ENCODE measurements at regions not wholly inside any gene's neighbourhood (a gene's known extent, or its start where the extent isn't known, plus 50 kb on each side); places are given as distances from the start of the nearest gene placed in this dataset.
"Not testable (repeated sequence)": the region's sequence is repeated elsewhere in the genome, so short reads cannot be mapped to it uniquely, and the experiment has no call there.

- no peak for DNase-seq (ENCODE audit: low read depth in 3 of 3, low spot score in 2 of 3)
These were observed 824.3 kb upstream of the ATXN8OS start for GRCh38 chr13:69283301-69283700.

- DNase-seq (ENCODE audit: low read depth in 3 of 3, low spot score in 2 of 3) = no peak
These were observed 827.2 kb upstream of the ATXN8OS start for GRCh38 chr13:69280399-69280798.

GRCh38 chr13:69279213-69279612, 828.4 kb upstream of the ATXN8OS start:
- DNase-seq (ENCODE audit: low read depth in 3 of 3, low spot score in 2 of 3) = no peak

DNA sequence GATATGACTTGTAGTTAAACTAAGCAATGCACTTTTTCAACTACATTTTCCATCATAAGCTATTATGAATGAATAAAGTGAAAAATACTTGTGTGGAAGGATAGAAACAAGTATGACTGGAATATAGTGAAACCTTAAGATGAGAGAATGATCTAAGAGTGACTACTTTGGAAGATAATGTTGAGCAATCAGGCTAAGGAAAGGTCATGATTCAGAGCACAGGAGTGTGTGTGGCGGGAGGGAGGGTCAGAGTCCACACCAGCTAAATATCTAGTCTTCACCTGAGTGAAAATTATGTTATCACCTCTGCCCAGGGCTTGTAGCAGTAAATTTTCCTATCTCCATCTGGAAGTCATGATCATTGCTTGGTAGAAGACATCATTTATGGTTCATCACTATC, 833.4 kb upstream of the ATXN8OS start:
- DNase-seq (ENCODE audit: low read depth in 3 of 3, low spot score in 2 of 3) = no peak

GRCh38 chr13:69264362-69265334, 843.0 kb upstream of the ATXN8OS start:
- DNase-seq (ENCODE audit: low read depth in 3 of 3, low spot score in 2 of 3) = no peak

- DNase-seq (ENCODE audit: low read depth in 3 of 3, low spot score in 2 of 3) = no peak
These were observed 864.3 kb upstream of the ATXN8OS start for GRCh38 chr13:69243366-69243765.

- DNase-seq (ENCODE audit: low read depth in 3 of 3, low spot score in 2 of 3) = no peak
These were observed 873.5 kb upstream of the ATXN8OS start for GRCh38 chr13:69234171-69234570.

GRCh38 chr13:69226427-69226826, 881.2 kb upstream of the ATXN8OS start:
- DNase-seq (ENCODE audit: low read depth in 3 of 3, low spot score in 2 of 3) = no peak

DNA sequence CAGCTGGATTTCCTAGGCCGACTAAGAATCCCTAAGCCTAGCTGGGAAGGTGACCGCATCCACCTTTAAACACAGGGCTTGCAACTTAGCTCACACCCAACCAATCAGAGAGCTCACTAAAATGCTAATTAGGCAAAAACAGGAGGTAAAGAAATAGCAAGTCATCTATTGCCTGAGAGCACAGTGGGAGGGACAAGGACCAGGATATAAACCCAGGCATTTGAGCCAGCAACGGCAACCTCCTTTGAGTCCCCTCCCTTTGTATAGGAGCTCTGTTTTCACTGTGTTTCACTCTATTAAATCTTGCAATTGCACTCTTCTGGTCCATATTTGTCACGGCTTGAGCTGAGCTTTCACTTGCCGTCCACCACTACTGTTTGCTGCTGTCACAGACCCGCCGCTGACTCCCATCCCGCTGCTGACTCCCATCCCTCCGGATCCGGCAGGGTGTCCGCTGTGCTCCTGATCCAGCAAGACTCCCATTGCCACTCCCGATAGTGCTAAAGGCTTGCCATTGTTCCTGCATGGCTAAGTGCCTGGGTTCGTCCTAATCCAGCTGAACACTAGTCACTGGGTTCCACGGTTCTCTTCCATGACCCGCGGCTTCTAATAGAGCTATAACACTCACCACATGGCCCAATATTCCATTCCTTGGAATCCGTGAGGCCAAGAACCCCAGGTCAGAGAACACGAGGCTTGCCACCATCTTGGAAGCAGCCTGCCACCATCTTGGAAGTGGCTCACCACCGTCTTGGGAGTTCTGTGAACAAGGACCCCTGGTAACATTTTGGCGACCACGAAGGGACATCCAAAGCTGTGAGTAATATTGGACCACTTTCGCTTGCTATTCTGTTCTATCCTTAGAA, 885.8 kb upstream of the ATXN8OS start:
- DNase-seq (ENCODE audit: low read depth in 3 of 3, low spot score in 2 of 3) = not testable (repeated sequence)

DNA sequence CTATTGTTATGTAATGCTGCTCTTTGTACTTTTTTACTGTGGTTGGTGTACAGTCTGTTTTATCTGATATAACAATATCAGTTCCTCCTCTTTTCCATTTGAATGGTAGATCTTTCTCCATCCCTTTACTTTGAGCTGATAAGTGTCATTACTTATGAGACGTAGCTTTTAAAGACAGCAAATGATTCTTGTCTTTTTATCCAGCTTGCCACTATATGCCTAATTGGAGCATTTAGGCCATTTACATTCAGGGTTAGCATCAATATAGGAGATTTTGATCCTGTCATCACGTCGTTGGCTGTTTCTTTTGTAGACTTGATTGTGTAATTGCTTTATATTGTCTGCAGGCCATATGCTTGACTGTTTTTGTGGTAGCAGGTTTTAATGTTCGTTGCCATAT, 894.2 kb upstream of the ATXN8OS start:
- no peak for DNase-seq (ENCODE audit: low read depth in 3 of 3, low spot score in 2 of 3)

- DNase-seq (ENCODE audit: low read depth in 3 of 3, low spot score in 2 of 3) = no peak
These were observed 903.0 kb upstream of the ATXN8OS start for GRCh38 chr13:69204620-69205019.

- no peak for DNase-seq (ENCODE audit: low read depth in 3 of 3, low spot score in 2 of 3)
These were observed 904.6 kb upstream of the ATXN8OS start for GRCh38 chr13:69202996-69203395.

- no peak for DNase-seq (ENCODE audit: low read depth in 3 of 3, low spot score in 2 of 3)
These were observed 908.0 kb upstream of the ATXN8OS start for GRCh38 chr13:69199664-69200063.

DNA sequence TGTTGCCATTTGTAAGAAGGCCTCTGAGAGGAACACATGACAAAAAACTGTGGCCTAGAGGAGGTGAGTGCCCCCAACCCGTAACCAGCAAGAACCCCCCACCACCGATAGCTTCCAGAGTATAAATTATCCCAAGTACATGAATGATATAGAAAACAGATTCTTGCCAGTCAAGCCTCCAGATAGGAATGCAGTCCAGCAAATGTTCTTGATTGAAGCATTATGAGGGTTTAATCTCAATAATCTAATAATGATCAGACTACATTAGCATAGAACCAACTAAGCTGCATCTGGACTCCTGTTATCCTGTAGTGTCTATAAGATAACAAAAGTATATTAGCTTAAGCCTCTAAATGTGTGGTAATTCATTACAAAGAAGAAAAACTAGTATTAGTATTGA, 908.9 kb upstream of the ATXN8OS start:
- no peak for DNase-seq (ENCODE audit: low read depth in 3 of 3, low spot score in 2 of 3)

- DNase-seq (ENCODE audit: low read depth in 3 of 3, low spot score in 2 of 3) = no peak
These were observed 913.5 kb upstream of the ATXN8OS start for GRCh38 chr13:69194130-69194529.

- DNase-seq (ENCODE audit: low read depth in 3 of 3, low spot score in 2 of 3) = no peak
These were observed 927.6 kb upstream of the ATXN8OS start for GRCh38 chr13:69180034-69180433.

DNA sequence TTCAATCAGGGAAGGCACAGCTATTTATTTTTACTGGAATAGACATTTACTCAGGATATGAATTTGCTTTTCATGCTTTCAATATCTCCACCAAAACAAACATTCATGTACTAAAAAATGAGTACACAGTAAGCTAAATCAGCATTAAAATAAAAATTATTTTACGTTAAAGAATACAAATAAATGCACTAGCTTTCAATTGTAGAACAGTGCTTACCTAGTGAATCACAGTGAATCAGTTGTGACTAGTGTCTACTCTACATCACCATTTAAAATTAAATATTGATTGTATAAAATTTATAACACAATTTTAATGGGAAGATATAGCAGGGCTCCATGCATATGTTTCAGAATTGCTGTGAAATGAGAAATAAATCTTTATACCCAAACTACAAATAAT, 929.6 kb upstream of the ATXN8OS start:
- DNase-seq (ENCODE audit: low read depth in 3 of 3, low spot score in 2 of 3) = no peak

DNA sequence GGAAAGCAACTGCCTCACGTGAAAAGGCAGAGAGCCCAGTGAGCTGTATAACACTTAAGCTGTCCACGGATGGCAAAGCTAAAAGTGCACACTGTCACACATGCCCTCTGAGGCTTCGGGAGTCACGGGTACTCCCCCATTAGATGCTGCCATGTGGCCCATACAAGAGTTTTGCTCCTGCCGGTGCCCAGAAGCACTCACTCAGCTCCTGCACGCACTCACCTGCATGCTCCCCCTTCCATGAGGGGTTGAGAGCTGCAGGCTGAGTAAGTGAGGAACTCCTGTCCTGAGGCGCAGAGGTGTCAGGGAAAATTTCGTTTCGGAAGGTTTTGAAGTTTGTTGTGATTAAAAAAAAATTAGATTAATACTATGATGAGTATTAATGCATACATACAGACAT, 939.2 kb upstream of the ATXN8OS start:
- no peak for DNase-seq (ENCODE audit: low read depth in 3 of 3, low spot score in 2 of 3)

- DNase-seq (ENCODE audit: low read depth in 3 of 3, low spot score in 2 of 3) = no peak
These were observed 952.5 kb upstream of the ATXN8OS start for GRCh38 chr13:69155136-69155535.

GRCh38 chr13:69142101-69142500, 965.5 kb upstream of the ATXN8OS start:
- DNase-seq (ENCODE audit: low read depth in 3 of 3, low spot score in 2 of 3) = no peak

- DNase-seq (ENCODE audit: low read depth in 3 of 3, low spot score in 2 of 3) = no peak
These were observed 982.6 kb upstream of the ATXN8OS start for GRCh38 chr13:69124996-69125395.

All from right renal cortex interstitium (tissue), 3 donors.